H9 (cell line): ENCODE measurements at regions not wholly inside any gene's neighbourhood (a gene's known extent, or its start where the extent isn't known, plus 50 kb on each side); places are given as distances from the start of the nearest gene placed in this dataset.

Experiments used
- DNase-seq: peaks from one replicate; pipeline ENCODE4 v3.0.0-alpha.2; 2017
- H2AFZ ChIP-seq: one replicate; pipeline ENCODE4 v1.6.1; 2013; ENCODE audit warnings: mild to moderate bottlenecking, low read length, control low read depth, moderate library complexity
- H2AK5ac ChIP-seq: 2 replicates; pipeline ENCODE4 v1.6.1; 2013; ENCODE audit warnings: low read length, control low read depth, mixed read lengths; ENCODE audit not compliant: insufficient read length
- H2BK120ac ChIP-seq: one replicate; pipeline ENCODE4 v1.6.1; 2013; ENCODE audit warnings: low read depth, mild to moderate bottlenecking, low read length, control low read depth, inconsistent platforms; ENCODE audit not compliant: poor library complexity, severe bottlenecking
- H2BK12ac ChIP-seq: 2 replicates; pipeline ENCODE4 v1.6.1; 2013; ENCODE audit warnings: low read length, control low read depth, mixed read lengths, low read depth; ENCODE audit not compliant: insufficient read length
- H2BK15ac ChIP-seq: 2 replicates; pipeline ENCODE4 v1.6.1; 2013; ENCODE audit warnings: low read depth, low read length, control low read depth
- H2BK20ac ChIP-seq: one replicate; pipeline ENCODE4 v1.6.1; 2013; ENCODE audit warnings: low read depth, mild to moderate bottlenecking, low read length, control low read depth, inconsistent platforms; ENCODE audit not compliant: poor library complexity, severe bottlenecking
- H2BK5ac ChIP-seq: 2 replicates; pipeline ENCODE4 v1.6.1; 2013; ENCODE audit warnings: low read length, control low read depth, mixed read lengths; ENCODE audit not compliant: insufficient read length
- H3K14ac ChIP-seq: 2 replicates; pipeline ENCODE4 v1.6.1; 2013; ENCODE audit warnings: low read length, control low read depth; ENCODE audit not compliant: insufficient read depth
- H3K18ac ChIP-seq: 2 replicates; pipeline ENCODE4 v1.6.1; 2013; ENCODE audit warnings: low read depth, mild to moderate bottlenecking, mixed read lengths, low read length, control low read depth; ENCODE audit not compliant: insufficient read length
- H3K23ac ChIP-seq: 2 replicates; pipeline ENCODE4 v1.6.1; 2013; ENCODE audit warnings: low read length, control low read depth, mixed read lengths, low read depth; ENCODE audit not compliant: insufficient read length
- H3K23me2 ChIP-seq: 2 replicates; pipeline ENCODE4 v1.6.1; 2013; ENCODE audit warnings: low read depth, mild to moderate bottlenecking, mixed read lengths, low read length, control low read depth; ENCODE audit not compliant: insufficient read length, poor library complexity, severe bottlenecking
- H3K27ac ChIP-seq: 2 replicates; pipeline ENCODE4 v1.5.1; 2013; ENCODE audit warnings: low read length, control low read depth, mixed read lengths, low read depth; ENCODE audit not compliant: insufficient read length
- H3K27me3 ChIP-seq: 2 replicates; pipeline ENCODE4 v1.6.1; 2013; ENCODE audit warnings: low read length, control low read depth, inconsistent platforms; ENCODE audit not compliant: insufficient read depth
- H3K4ac ChIP-seq: 2 replicates; pipeline ENCODE4 v1.6.1; 2013; ENCODE audit warnings: low read depth, mild to moderate bottlenecking, control low read depth, inconsistent platforms, low read length, moderate library complexity
- H3K4me1 ChIP-seq: 2 replicates; pipeline ENCODE4 v1.6.1; 2013; ENCODE audit warnings: low read length, control low read depth, inconsistent platforms; ENCODE audit not compliant: insufficient read depth
- H3K4me2 ChIP-seq: 2 replicates; pipeline ENCODE4 v1.6.1; 2013; ENCODE audit warnings: low read length, control low read depth, mixed read lengths; ENCODE audit not compliant: insufficient read length, insufficient read depth
- H3K56ac ChIP-seq: 2 replicates; pipeline ENCODE4 v1.6.1; 2013; ENCODE audit warnings: low read depth, mild to moderate bottlenecking, mixed read lengths, low read length, control low read depth; ENCODE audit not compliant: insufficient read length
- H3K79me1 ChIP-seq: 2 replicates; pipeline ENCODE4 v1.6.1; 2013; ENCODE audit warnings: low read depth, mild to moderate bottlenecking, moderate library complexity, low read length, control low read depth, inconsistent platforms; ENCODE audit not compliant: insufficient read depth, poor library complexity, severe bottlenecking
- H3K79me2 ChIP-seq: 2 replicates; pipeline ENCODE4 v1.6.1; 2013; ENCODE audit warnings: low read length, control low read depth, inconsistent platforms; ENCODE audit not compliant: insufficient read depth
- H3K9ac ChIP-seq: 2 replicates; pipeline ENCODE4 v1.6.1; 2013; ENCODE audit warnings: low read length, control low read depth, mixed read lengths; ENCODE audit not compliant: insufficient read length; ENCODE audit errors: extremely low read depth
- H3K9me3 ChIP-seq: one replicate; pipeline ENCODE4 v1.6.1; 2013; ENCODE audit warnings: low read depth, low read length, inconsistent platforms; ENCODE audit not compliant: control insufficient read depth
- H3T11ph ChIP-seq: one replicate; pipeline ENCODE4 v1.6.1; 2013; ENCODE audit warnings: mild to moderate bottlenecking, low read length, control low read depth, inconsistent platforms
- H4K20me1 ChIP-seq: one replicate; pipeline ENCODE4 v1.6.1; 2013; ENCODE audit not compliant: control insufficient read depth, insufficient read length, insufficient read depth
- H4K5ac ChIP-seq: 2 replicates; pipeline ENCODE4 v1.6.1; 2013; ENCODE audit warnings: low read depth, mild to moderate bottlenecking, mixed read lengths, low read length, control low read depth; ENCODE audit not compliant: insufficient read length
- H4K8ac ChIP-seq: replicated peaks from 2 replicates; pipeline ENCODE4 v1.6.1; 2013; ENCODE audit warnings: low read length, control low read depth, mixed read lengths, low read depth; ENCODE audit not compliant: insufficient read length
- H4K91ac ChIP-seq: 2 replicates; pipeline ENCODE4 v1.6.1; 2013; ENCODE audit warnings: low read depth, mild to moderate bottlenecking, moderate library complexity, mixed read lengths, low read length, control low read depth; ENCODE audit not compliant: insufficient read length
- H3K27ac Mint-ChIP-seq, 3 experiments: 2 replicates in 2 of 3; 3 replicates in 1 of 3; pipeline ENCODE4 v1.8.0; 2020 to 2021; ENCODE audit warnings: mixed read lengths in 3 of 3, mild to moderate bottlenecking in 1 of 3, moderate library complexity in 1 of 3
- H3K27me3 Mint-ChIP-seq: 2 replicates; pipeline ENCODE4 v1.8.0; 2021; ENCODE audit warnings: low read depth, mild to moderate bottlenecking, moderate library complexity, mixed read lengths
- H3K36me3 Mint-ChIP-seq, 3 experiments: 2 replicates in 2 of 3; 3 replicates in 1 of 3; pipeline ENCODE4 v1.8.0; 2020 to 2021; ENCODE audit warnings: low read depth in 3 of 3, mixed read lengths in 3 of 3; ENCODE audit not compliant: insufficient read depth in 1 of 3
- H3K4me1 Mint-ChIP-seq, 2 experiments: 2 replicates each; pipeline ENCODE4 v1.8.0; 2020; ENCODE audit warnings: mixed read lengths in 2 of 2
- H3K4me3 Mint-ChIP-seq, 2 experiments: 2 replicates in 1 of 2; 3 replicates in 1 of 2; pipeline ENCODE4 v1.8.0; 2020 to 2021; ENCODE audit warnings: mild to moderate bottlenecking in 2 of 2, mixed read lengths in 2 of 2, moderate library complexity in 1 of 2
- H3K9me3 Mint-ChIP-seq, 2 experiments: 2 replicates in 1 of 2; 3 replicates in 1 of 2; pipeline ENCODE4 v1.8.0; 2020; ENCODE audit warnings: mild to moderate bottlenecking in 2 of 2, mixed read lengths in 2 of 2, moderate library complexity in 1 of 2
- CTCF ChIP-seq: fragments of 200-600 bp; sonication (generic); conservative IDR thresholded peaks from 3 replicates; pipeline ENCODE4 v1.8.0; 2021; ENCODE audit warnings: antibody characterized with exemption, mild to moderate bottlenecking
- WGBS: extraction: QIAGEN DNeasy Blood & Tissue Kit; methylation state at CpG from one replicate; pipeline ENCODE4 v1.1.7; 2013; ENCODE audit warnings: missing lambda C conversion rate, low lambda C conversion rate, mixed read lengths; ENCODE audit not compliant: insufficient read length; ENCODE audit errors: extremely low coverage; 5-methylcytosine and 5-hydroxymethylcytosine counted together

- H3K4ac ChIP-seq = no peak overlapping the region
- H3K4me3 Mint-ChIP-seq = no peak overlapping the region
- H3K27me3 Mint-ChIP-seq = no peaks in the 10 kb centered on the region; the same call in 1 of the 2 replicates
- H4K91ac ChIP-seq = no peak overlapping the region
- H3K27ac Mint-ChIP-seq = no peak overlapping the region
- no peak for TF ChIP-seq CTCF
- H3K14ac ChIP-seq = no peak overlapping the region
- no peaks in the 10 kb centered on the region; the same call in 1 of the 2 replicates for H3K4me1 ChIP-seq
- no peaks in the 10 kb centered on the region for H3K79me2 ChIP-seq
- H2AFZ ChIP-seq = no peak overlapping the region
- H3K23me2 ChIP-seq = no peaks in the 10 kb centered on the region
- no peaks in the 10 kb centered on the region; a peak in 1 of 5 replicates for H3K9me3 Mint-ChIP-seq
- H3K56ac ChIP-seq = no peak overlapping the region
- no peak overlapping the region for H2BK15ac ChIP-seq
- H3K4me1 Mint-ChIP-seq = peaks cover 0 to 5% of the 10 kb centered on the region in 2 experiments; a peak in 2 of 4 replicates
- H3K9me3 ChIP-seq = no peaks in the 10 kb centered on the region
- H4K5ac ChIP-seq = no peak overlapping the region
- no peak overlapping the region for H2AK5ac ChIP-seq
- no peak overlapping the region for H3K4me2 ChIP-seq
- no peak overlapping the region for H3K27ac ChIP-seq
- H3K79me1 ChIP-seq = no peaks in the 10 kb centered on the region
- no peak for DNase-seq
- H3K36me3 Mint-ChIP-seq = no peaks in the 10 kb centered on the region
- H3K18ac ChIP-seq = no peak overlapping the region
- H2BK120ac ChIP-seq = no peak overlapping the region
- no peak overlapping the region for H2BK12ac ChIP-seq
- no peak overlapping the region for H2BK5ac ChIP-seq
- no peak overlapping the region for H3T11ph ChIP-seq
- H4K20me1 ChIP-seq = no peaks in the 10 kb centered on the region
- WGBS = no CpG with 5 or more reads among the region's 6 CpGs
- no peaks in the 10 kb centered on the region for H3K27me3 ChIP-seq
- H3K23ac ChIP-seq = no peak overlapping the region
- H2BK20ac ChIP-seq = no peak overlapping the region
- H4K8ac ChIP-seq = no peak overlapping the region
- no peak overlapping the region for H3K9ac ChIP-seq
These were observed 384.8 kb downstream of the ELAVL2 start for GRCh38 chr9:23441275-23441674.
